Astrocyte of the cerebellum (primary cell): ENCODE measurements at regions not wholly inside any gene's neighbourhood (a gene's known extent, or its start where the extent isn't known, plus 50 kb on each side); places are given as distances from the start of the nearest gene placed in this dataset.
A peak's percentile ranks its signal among the peaks of the same experiment; 100 is the strongest.

Source experiments
- DNase-seq: peaks from one replicate; pipeline ENCODE4 v3.0.0-alpha.2; 2011; ENCODE audit warnings: low read depth
- H3K4me3 ChIP-seq: 2 replicates; pipeline ENCODE4 v1.5.1; 2011; ENCODE audit warnings: mild to moderate bottlenecking, low read depth, low read length, moderate library complexity
- in situ Hi-C: cut with HindIII; loops from 2 replicates; pipeline ENCODE4 v1.10.0; 2017; ENCODE audit warnings: low sequenced_read_pairs
- TF ChIP-seq, protein P1 (sequence below): IDR thresholded peaks from 2 replicates; pipeline ENCODE4 v1.5.1; 2012; ENCODE audit warnings: low read length, low read depth, moderate library complexity, mild to moderate bottlenecking; ENCODE audit errors: missing control alignments

DNA sequence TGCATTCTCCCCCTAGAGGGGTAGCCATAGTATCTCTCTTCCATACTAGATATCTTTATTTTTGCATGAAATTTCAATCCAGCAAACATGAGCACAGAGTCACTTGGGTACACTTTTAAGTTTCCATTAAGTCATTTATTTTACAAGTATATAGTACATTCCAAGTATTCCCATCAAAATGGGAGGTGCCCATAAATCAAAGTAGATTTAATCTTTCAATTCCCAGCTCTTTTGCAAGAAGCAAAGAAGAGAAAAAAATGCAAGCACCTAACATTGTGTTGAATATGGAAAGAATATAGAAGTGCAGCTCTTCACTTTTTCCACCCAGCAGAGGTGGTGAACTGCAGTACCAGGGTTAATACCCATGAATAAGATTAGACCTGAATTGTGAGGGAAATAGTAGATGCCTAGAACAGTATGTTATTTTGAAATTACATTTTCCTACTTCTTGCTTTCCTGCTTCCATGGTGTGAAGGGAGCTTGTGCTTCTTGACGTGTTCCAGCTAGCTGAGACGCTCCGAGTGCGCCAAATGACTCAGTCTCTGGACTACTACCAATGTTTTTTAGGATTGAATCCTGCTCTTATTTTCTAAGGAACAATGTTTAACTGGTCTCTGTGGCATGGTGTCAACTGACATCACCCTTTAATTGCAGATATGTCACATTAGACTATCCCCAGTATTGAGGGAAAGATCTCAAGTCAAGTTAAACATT, 151.1 kb upstream of the MAF start:
- DNase-seq = peak; percentile 37
- in situ Hi-C loops = no loop called here

DNA sequence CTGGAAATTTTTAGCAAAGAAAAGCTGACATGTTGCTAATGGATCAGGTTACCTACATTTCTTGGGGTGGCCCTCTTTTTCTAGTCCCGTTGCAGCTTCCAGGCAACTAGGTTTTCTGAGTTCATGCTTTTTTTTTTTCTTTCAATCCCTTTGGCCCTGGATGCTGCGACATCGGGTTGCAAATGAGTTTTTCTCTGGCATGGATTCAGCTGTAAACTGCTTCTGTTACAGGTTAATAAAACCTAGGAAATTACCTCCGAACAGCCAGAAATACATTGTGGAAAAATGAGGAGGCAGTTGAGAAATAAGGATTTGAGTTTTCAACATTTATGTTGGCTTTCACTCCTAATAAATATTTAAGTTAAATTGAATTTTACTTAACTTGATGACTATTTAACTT, 149.8 kb upstream of the MAF start:
- TF ChIP-seq, protein P1, sequence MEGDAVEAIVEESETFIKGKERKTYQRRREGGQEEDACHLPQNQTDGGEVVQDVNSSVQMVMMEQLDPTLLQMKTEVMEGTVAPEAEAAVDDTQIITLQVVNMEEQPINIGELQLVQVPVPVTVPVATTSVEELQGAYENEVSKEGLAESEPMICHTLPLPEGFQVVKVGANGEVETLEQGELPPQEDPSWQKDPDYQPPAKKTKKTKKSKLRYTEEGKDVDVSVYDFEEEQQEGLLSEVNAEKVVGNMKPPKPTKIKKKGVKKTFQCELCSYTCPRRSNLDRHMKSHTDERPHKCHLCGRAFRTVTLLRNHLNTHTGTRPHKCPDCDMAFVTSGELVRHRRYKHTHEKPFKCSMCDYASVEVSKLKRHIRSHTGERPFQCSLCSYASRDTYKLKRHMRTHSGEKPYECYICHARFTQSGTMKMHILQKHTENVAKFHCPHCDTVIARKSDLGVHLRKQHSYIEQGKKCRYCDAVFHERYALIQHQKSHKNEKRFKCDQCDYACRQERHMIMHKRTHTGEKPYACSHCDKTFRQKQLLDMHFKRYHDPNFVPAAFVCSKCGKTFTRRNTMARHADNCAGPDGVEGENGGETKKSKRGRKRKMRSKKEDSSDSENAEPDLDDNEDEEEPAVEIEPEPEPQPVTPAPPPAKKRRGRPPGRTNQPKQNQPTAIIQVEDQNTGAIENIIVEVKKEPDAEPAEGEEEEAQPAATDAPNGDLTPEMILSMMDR = no peak
- no peak for DNase-seq
- in situ Hi-C loops = no loop called here
- H3K4me3 ChIP-seq = no peak overlapping the region

More for the DNA sequence above, 151.1 kb upstream of the MAF start:
- H3K4me3 ChIP-seq = no peak overlapping the region
- TF ChIP-seq, protein P1 = no peak

DNA sequence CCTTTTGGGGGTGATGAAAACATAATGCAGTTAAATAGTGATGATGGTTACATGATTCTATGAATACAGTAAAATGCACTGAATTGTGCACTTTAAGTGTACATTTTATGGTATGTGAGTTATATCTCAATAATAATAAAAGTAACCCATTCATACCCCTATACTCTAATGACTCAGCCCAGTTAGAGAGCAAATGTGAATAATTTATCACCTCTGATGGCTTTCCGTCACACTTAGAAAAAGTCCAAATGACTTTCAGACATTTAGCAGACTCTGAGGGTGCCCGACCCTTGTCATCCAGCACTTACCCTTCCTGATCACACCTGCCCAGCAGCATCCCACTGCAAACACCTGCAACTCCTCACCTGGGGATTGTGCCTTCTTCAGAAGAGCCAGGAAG, 148.1 kb upstream of the MAF start:
- DNase-seq = no peak
- TF ChIP-seq, protein P1 = no peak
- in situ Hi-C loops = no loop called here
- no peak overlapping the region for H3K4me3 ChIP-seq

DNA sequence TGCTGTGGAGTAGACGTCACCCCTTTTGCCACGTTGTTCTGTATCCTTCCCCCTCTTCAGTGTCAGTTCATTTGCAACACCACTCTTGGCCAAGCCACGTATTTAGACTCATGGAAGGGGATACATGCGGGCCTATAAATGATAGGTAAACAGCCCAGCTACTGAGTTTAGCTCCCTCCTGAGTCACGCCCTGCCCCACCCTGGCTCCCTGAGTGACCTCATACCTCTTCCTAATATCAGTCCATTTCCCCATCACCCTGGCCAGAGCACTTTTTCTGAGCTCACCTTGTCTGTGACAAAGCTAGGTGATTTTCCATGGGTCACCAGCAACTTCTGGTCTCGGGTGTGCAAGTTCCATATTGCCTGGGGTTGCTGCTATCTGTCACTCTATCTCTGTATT, 147.2 kb upstream of the MAF start:
- TF ChIP-seq, protein P1 = no peak
- in situ Hi-C loops = no loop called here
- DNase-seq = no peak
- H3K4me3 ChIP-seq = no peak overlapping the region

DNA sequence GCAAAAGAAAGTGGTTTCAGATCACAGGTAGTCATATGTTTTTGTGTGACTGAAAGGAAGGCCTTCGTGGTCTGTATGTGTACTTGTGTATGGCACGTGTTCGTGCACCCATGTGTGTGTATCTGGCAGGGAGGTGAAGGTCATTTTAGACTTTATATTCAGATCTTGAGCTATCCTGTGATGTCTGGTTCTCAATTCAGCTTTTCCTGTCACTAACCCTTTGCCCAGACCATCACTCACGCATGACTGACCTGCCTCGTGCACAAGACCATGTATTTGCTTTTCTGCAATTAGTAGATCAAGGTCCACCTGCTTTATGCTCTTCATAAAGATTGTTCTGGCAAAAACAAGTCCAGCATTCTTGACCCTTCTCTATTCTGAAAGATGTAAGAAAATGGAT, 139.7 kb upstream of the MAF start:
- TF ChIP-seq, protein P1 = no peak
- DNase-seq = no peak
- H3K4me3 ChIP-seq = no peak overlapping the region
- in situ Hi-C loops = no loop called here

DNA sequence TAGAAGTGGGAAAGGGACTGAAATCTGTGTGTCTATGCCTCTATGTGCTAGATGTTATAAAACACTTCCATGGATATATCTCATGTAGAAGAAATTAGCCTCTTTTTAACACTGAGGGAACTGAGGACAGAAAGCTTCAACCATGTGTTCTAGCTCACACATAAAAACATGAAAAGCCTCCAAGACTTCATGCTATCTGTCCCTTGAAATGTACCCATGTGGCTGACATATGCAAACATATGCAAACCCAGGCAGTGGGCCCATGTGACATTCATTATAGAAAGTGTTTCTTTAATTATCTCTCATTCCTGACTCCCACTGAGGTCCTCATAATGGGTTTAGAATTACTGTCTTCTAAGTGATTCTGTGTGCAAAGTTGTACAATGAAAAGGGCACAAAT, 134.7 kb upstream of the MAF start:
- in situ Hi-C loops = no loop called here
- TF ChIP-seq, protein P1 = no peak
- H3K4me3 ChIP-seq = no peak overlapping the region
- DNase-seq = no peak
